DOHH2 (cell line): ENCODE measurements at regions not wholly inside any gene's neighbourhood (a gene's known extent, or its start where the extent isn't known, plus 50 kb on each side); places are given as distances from the start of the nearest gene placed in this dataset.

Experiments
- CTCF ChIP-seq: fragments of 200-600 bp; sonication (generic); IDR thresholded peaks from one replicate; pipeline ENCODE4 v1.5.1; 2014; ENCODE audit warnings: antibody characterized with exemption, mild to moderate bottlenecking, low read depth, low read length; ENCODE audit not compliant: poor library complexity, severe bottlenecking
- EZH2phosphoT487 ChIP-seq: fragments of 200-600 bp; sonication (generic); IDR thresholded peaks from 2 replicates; pipeline ENCODE4 v1.6.1; 2017; ENCODE audit warnings: borderline replicate concordance, mild to moderate bottlenecking, antibody characterized with exemption, low read length, moderate library complexity, mixed read lengths

DNA sequence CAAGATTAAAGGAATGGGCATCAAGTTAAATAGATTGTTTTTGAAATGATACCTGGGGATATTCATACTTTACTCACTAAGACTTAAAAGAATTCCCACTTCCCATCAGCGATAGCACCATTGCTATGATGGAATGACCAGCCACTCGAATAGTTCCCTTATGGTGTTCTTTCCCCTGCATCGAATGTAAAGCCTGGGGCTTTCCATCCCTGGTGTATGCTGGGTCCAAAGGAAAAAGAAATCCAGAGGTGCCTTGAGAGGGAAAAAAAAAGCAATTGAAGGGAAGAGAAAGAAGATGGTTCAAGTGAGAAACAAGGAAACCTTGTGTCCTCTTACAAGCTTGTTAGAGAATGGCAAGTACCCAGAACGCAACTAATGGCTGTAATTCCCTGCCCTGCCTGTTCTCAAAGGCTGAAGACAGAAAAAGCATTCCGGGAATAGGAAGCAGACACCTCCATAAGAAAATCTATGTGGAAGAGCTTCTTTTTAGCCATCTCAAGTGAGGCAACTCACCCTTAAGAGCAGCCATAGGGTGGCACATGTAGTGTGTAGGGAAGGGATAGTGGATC, 351.1 kb upstream of the DAB2 start:
- TF ChIP-seq CTCF (no peak), EZH2phosphoT487 (no peak)
